ENCODE measurements at regions not wholly inside any gene's neighbourhood (a gene's known extent, or its start where the extent isn't known, plus 50 kb on each side); places are given as distances from the start of the nearest gene placed in this dataset.
"Not testable (repeated sequence)": the region's sequence is repeated elsewhere in the genome, so short reads cannot be mapped to it uniquely, and the experiment has no call there.

DNA sequence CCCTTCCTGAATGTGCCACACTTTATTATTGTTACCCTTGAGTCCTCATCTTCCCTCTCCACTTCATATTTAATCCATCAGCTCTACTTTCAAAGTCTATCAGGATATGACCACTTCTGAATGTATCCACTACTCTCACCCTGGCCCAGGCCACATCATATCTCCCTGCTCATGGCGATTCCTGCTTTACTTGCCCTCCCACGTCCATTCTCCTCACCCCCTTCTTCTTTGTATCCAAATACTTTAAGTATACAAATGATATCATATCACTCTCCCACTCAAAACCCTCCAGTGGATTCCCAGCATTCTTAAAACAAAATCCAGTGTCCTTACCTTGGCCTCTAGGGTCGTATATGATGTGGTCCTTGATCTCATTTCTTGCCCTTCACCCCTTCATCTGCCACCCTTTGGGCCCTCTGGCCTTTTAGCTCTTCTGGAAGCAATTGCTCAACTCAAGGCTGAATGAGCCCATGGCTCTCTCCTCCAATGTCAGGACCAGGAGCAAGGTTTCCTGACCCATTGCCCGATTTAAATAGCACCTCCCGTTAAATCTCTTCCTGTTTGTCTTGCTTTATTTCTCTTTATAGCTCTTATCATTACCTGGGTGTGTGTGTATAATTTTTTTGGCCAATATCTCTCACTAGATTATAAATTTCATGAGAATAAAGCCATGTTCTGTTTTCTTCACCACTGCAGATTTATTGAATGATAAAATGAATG, 205.9 kb upstream of the ECI2 start:
- 57 to 62% methylated on average over 5 of the region's 5 CpGs for WGBS, 2 donors
- TF ChIP-seq, protein P1, sequence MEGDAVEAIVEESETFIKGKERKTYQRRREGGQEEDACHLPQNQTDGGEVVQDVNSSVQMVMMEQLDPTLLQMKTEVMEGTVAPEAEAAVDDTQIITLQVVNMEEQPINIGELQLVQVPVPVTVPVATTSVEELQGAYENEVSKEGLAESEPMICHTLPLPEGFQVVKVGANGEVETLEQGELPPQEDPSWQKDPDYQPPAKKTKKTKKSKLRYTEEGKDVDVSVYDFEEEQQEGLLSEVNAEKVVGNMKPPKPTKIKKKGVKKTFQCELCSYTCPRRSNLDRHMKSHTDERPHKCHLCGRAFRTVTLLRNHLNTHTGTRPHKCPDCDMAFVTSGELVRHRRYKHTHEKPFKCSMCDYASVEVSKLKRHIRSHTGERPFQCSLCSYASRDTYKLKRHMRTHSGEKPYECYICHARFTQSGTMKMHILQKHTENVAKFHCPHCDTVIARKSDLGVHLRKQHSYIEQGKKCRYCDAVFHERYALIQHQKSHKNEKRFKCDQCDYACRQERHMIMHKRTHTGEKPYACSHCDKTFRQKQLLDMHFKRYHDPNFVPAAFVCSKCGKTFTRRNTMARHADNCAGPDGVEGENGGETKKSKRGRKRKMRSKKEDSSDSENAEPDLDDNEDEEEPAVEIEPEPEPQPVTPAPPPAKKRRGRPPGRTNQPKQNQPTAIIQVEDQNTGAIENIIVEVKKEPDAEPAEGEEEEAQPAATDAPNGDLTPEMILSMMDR (IDR thresholded peaks at IDR 0.05): no peak
- TF ChIP-seq POLR2A (IDR thresholded peaks at IDR 0.05): no peak
- no peaks in the 10 kb centered on the region for H3K4me1 ChIP-seq
- DNase-seq (no peak), ATAC-seq (no peak)
- H3K27me3 ChIP-seq: no peaks in the 10 kb centered on the region
- H3K27ac ChIP-seq: no peak overlapping the region
- H3K9me3 ChIP-seq: no peaks in the 10 kb centered on the region
- H3K36me3 ChIP-seq (replicated peaks in 1 of 2; ENCODE audit: insufficient read depth in 1 of 2, low read depth in 2 of 2): no peaks in the 10 kb centered on the region
- H3K4me3 ChIP-seq: no peak overlapping the region
- intact Hi-C loops (cut with DNase I): no loop called here

DNA sequence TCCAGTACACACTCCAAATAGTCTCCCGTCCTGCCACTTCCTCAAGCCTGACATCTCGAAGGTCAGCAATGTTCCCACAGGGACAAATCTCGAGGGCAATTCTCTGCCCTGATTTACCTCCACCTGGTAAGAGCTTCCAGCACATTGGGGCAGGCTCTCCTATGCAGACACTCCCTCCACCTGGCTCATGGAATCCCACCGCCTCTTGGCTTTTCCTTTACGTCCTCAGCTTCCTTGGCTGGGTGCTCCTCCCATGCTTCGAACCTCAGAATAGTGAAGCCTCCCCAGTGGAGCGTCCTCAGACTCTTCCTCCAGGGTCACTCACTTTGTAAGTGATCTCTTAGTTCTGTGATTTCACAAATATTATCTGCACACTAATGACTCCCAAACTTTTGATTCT, 205.2 kb upstream of the ECI2 start:
- 78 to 86% methylated on average over 7 of the region's 7 CpGs for WGBS, 2 donors

DNA sequence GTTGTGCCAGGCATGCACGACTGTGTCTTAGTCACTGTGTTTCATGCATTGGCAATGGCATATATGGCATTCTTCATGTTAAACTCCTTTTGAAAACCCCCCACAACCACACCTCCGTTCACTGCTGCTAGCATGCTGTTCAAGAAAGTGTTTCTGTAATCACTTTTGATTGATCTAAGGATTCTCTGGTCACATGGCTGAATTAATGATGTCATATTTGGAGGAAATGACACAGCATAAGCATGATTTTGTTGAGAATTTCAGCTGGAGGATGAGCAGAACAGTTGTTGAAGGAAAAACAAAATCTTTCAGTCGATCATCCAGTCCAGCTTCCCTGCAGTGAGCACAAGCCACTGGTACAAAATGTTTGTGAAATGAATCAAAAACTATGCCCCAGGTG, 203.5 kb upstream of the ECI2 start:
- DNase-seq (no peak), ATAC-seq (no peak)
- 71 to 80% methylated on average over 3 of the region's 3 CpGs for whole genome bisulfite sequencing, 2 donors
- TF ChIP-seq, protein P1 (IDR thresholded peaks at IDR 0.05): no peak
- no peak for TF ChIP-seq POLR2A (IDR thresholded peaks at IDR 0.05)
- H3K27ac ChIP-seq: no peak overlapping the region
- H3K4me1 ChIP-seq: no peaks in the 10 kb centered on the region
- no peaks in the 10 kb centered on the region for H3K9me3 ChIP-seq
- H3K36me3 ChIP-seq (replicated peaks in 1 of 2; ENCODE audit: insufficient read depth in 1 of 2, low read depth in 2 of 2): no peaks in the 10 kb centered on the region
- H3K27me3 ChIP-seq: no peaks in the 10 kb centered on the region
- intact Hi-C loops (cut with DNase I): no loop called here
- no peak overlapping the region for H3K4me3 ChIP-seq

More for the DNA sequence above, 205.2 kb upstream of the ECI2 start:
- ATAC-seq: no peak
- no peak for DNase-seq
- no peak overlapping the region for H3K4me3 ChIP-seq
- no peaks in the 10 kb centered on the region for H3K36me3 ChIP-seq (replicated peaks in 1 of 2; ENCODE audit: insufficient read depth in 1 of 2, low read depth in 2 of 2)
- no peaks in the 10 kb centered on the region for H3K4me1 ChIP-seq
- TF ChIP-seq, protein P1 (IDR thresholded peaks at IDR 0.05): no peak
- TF ChIP-seq POLR2A (IDR thresholded peaks at IDR 0.05): no peak
- intact Hi-C loops (cut with DNase I): no loop called here
- H3K27ac ChIP-seq: no peak overlapping the region
- no peaks in the 10 kb centered on the region for H3K9me3 ChIP-seq
- no peaks in the 10 kb centered on the region for H3K27me3 ChIP-seq

DNA sequence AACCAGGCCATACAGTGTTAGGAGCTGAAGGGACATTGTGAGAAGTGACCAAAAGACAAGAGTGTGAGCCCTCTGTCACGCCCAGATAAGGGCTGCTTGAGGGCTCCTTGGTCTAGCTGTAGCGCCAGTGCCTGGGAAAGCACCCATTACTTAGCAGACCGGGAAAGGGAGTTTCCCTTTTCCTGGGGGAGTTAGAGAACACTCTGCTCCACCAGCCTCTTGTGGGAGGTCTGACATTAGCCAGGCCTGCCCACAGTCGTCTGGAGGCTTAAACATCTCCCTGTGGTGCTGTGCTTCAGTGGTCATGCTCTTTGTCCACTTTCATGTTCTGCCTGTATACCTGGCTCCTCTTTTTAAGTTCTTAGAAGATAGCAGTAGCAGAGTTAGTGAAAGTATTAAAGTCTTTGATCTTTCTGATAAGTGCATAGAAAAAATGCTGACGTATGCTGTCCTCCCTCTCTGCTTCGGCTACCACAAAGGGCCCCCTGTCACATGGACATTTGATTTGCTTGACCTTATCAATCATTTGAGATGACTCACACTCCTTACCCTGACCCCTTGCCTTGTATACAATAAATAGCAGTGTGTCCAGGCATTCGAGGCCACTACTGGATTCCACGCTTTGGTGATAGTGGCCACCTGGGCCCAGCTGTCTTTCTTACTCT, 201.5 kb upstream of the ECI2 start:
- Histone ChIP-seq H3K36me3 (replicated peaks in 1 of 2; ENCODE audit: insufficient read depth in 1 of 2, low read depth in 2 of 2) (no peaks in the 10 kb centered on the region), H3K4me1 (no peaks in the 10 kb centered on the region), H3K9me3 (no peaks in the 10 kb centered on the region), H3K27ac (no peak overlapping the region), H3K27me3 (no peaks in the 10 kb centered on the region), H3K4me3 (no peak overlapping the region)
- DNase-seq: no peak
- 66 to 71% methylated on average over 7 to 8 of the region's 8 CpGs for WGBS, 2 donors
- ATAC-seq: no peak
- no peak for TF ChIP-seq POLR2A (IDR thresholded peaks at IDR 0.05)
- TF ChIP-seq, protein P1 (IDR thresholded peaks at IDR 0.05): no peak
- intact Hi-C loops (cut with DNase I): no loop called here

DNA sequence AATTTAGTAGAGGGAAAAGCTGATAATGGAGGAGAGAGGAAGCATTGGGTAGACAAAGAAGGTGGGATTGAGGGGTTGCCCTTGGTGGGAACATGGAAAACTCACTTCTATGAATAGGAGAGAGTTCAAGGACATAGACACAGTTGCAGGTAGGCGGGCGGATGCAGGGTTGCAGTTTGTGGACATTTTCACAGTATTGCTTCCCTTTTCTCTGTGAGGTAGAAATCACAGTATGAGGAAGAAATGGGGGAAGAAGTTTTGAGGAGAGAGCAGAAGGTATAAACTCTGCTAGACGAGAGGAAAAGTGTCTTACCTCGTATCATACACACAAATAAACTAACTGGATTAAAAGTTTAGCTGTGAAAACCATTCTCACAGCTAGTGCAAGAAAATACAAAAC, 200.7 kb upstream of the ECI2 start:
- H3K27me3 ChIP-seq: no peaks in the 10 kb centered on the region
- intact Hi-C loops (cut with DNase I): no loop called here
- no peak overlapping the region for H3K27ac ChIP-seq
- no peaks in the 10 kb centered on the region for H3K9me3 ChIP-seq
- no peaks in the 10 kb centered on the region for H3K4me1 ChIP-seq
- no peak overlapping the region for H3K4me3 ChIP-seq
- 70 to 76% methylated on average over 4 of the region's 4 CpGs for WGBS, 2 donors
- no peaks in the 10 kb centered on the region for H3K36me3 ChIP-seq (replicated peaks in 1 of 2; ENCODE audit: insufficient read depth in 1 of 2, low read depth in 2 of 2)
- TF ChIP-seq, protein P1 (IDR thresholded peaks at IDR 0.05): no peak
- TF ChIP-seq POLR2A (IDR thresholded peaks at IDR 0.05): no peak
- ATAC-seq (no peak), DNase-seq (no peak)

DNA sequence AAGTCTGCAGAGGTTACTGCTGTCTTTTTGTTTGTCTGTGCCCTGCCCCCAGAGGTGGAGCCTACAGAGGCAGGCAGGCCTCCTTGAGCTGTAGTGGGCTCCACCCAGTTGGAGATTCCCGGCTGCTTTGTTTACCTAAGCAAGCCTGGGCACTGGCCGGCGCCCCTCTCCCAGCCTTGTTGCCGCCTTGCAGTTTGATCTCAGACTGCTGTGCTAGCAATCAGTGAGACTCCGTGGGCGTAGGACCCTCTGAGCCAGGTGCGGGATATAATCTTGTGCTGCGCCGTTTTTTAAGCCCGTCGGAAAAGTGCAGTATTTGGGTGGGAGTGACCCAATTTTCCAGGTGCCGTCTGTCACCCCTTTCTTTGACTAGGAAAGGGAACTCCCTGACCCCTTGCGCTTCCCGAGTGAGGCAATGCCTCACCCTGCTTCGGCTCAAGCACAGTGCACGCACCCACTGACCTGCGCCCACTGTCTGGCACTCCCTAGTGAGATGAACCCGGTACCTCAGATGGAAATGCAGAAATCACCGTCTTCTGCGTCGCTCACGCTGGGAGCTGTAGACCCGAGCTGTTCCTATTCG, 198.9 kb upstream of the ECI2 start:
- intact Hi-C loops (cut with DNase I); DNase-seq: not testable (repeated sequence)
- WGBS, 2 donors: 74 to 81% methylated on average over 22 to 24 of the region's 24 CpGs

More for the DNA sequence above, 198.9 kb upstream of the ECI2 start:
- ATAC-seq; H3K27ac ChIP-seq; H3K4me3 ChIP-seq; H3K36me3 ChIP-seq (replicated peaks in 1 of 2; ENCODE audit: insufficient read depth in 1 of 2, low read depth in 2 of 2); H3K27me3 ChIP-seq; H3K4me1 ChIP-seq; H3K9me3 ChIP-seq: not testable (repeated sequence)

All from body of pancreas (tissue), 4 donors.